ENCODE measurements at regions not wholly inside any gene's neighbourhood (a gene's known extent, or its start where the extent isn't known, plus 50 kb on each side); places are given as distances from the start of the nearest gene placed in this dataset.

DNA sequence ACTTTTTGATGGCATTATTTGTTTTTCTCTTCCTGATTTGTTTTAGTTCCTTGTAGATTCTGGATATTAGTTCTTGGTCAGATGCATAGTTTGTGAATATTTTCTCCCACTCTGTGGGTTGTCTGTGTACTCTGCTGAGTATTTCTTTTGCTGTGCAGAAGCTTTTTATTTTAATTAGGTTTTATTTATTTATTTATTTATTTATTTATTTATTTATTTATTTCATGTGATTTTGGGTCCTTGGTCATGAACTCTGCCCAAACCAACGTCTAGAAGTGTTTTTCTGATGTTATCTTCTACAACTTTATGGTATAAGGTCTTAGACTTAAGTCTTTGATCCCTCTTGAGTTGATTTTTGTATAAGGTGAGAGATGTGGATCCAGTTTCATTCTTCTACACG lies 292.2 kb downstream of the CDH7 start:
- no peak for DNase-seq
- no peak for FAIRE-seq
- intact Hi-C loops (cut with DNase I): no loop called here

DNA sequence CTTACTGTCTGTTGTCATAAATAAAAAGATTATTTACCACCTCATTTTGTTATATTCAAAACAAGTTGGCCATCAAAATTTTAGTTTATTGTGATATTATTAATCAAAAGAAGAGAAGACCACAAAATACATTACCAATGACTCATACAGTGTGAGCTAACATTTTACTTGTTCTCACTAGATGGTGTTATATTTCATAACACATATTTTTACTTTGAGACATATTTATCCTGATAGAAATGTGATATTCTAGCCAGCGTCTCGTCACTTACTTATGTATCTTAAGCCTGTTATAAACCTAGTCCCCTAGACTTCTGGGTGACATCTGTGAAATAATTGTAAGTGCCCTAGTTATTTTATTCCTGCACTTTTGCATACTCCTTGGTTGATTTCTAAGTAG lies 263.2 kb downstream of the CDH7 start:
- H3K27me3 ChIP-seq (ENCODE audit: control insufficient read depth, insufficient read depth, low read length): no peaks in the 10 kb centered on the region
- H3K9ac ChIP-seq (ENCODE audit: low read length in 3 of 3): no peak overlapping the region
- DNase-seq (no peak), FAIRE-seq (no peak)
- H3K9me3 ChIP-seq (ENCODE audit: control insufficient read depth in 2 of 3, insufficient read depth in 1 of 3, low read length in 3 of 3): no peaks in the 10 kb centered on the region
- TF ChIP-seq, protein P1, sequence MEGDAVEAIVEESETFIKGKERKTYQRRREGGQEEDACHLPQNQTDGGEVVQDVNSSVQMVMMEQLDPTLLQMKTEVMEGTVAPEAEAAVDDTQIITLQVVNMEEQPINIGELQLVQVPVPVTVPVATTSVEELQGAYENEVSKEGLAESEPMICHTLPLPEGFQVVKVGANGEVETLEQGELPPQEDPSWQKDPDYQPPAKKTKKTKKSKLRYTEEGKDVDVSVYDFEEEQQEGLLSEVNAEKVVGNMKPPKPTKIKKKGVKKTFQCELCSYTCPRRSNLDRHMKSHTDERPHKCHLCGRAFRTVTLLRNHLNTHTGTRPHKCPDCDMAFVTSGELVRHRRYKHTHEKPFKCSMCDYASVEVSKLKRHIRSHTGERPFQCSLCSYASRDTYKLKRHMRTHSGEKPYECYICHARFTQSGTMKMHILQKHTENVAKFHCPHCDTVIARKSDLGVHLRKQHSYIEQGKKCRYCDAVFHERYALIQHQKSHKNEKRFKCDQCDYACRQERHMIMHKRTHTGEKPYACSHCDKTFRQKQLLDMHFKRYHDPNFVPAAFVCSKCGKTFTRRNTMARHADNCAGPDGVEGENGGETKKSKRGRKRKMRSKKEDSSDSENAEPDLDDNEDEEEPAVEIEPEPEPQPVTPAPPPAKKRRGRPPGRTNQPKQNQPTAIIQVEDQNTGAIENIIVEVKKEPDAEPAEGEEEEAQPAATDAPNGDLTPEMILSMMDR (IDR thresholded peaks at IDR 0.05; ENCODE audit: borderline replicate concordance, extremely low read depth, insufficient read depth): no peak
- H3K27ac ChIP-seq (ENCODE audit: low read depth in 2 of 2, low read length in 2 of 2): no peak overlapping the region
- H3K4me1 ChIP-seq (ENCODE audit: control insufficient read depth in 2 of 3, insufficient read depth in 2 of 3, low read depth in 1 of 3, low read length in 3 of 3): no peaks in the 10 kb centered on the region
- intact Hi-C loops (cut with DNase I): no loop called here
- no peak overlapping the region for H3K4me3 ChIP-seq (ENCODE audit: low read length in 3 of 3)
- no peaks in the 10 kb centered on the region for H3K36me3 ChIP-seq (ENCODE audit: control insufficient read depth in 2 of 3, insufficient read depth in 3 of 3, low read length in 3 of 3)

More for the DNA sequence above, 292.2 kb downstream of the CDH7 start:
- Histone ChIP-seq H3K27ac (ENCODE audit: low read depth in 2 of 2, low read length in 2 of 2) (no peak overlapping the region), H3K36me3 (ENCODE audit: control insufficient read depth in 2 of 3, insufficient read depth in 3 of 3, low read length in 3 of 3) (no peaks in the 10 kb centered on the region), H3K4me3 (ENCODE audit: low read length in 3 of 3) (no peak overlapping the region), H3K9me3 (ENCODE audit: control insufficient read depth in 2 of 3, insufficient read depth in 1 of 3, low read length in 3 of 3) (no peaks in the 10 kb centered on the region), H3K9ac (ENCODE audit: low read length in 3 of 3) (no peak overlapping the region), H3K4me1 (ENCODE audit: control insufficient read depth in 2 of 3, insufficient read depth in 2 of 3, low read depth in 1 of 3, low read length in 3 of 3) (no peaks in the 10 kb centered on the region), H3K27me3 (ENCODE audit: control insufficient read depth, insufficient read depth, low read length) (no peaks in the 10 kb centered on the region)
- TF ChIP-seq, protein P1 (IDR thresholded peaks at IDR 0.05; ENCODE audit: borderline replicate concordance, extremely low read depth, insufficient read depth): no peak

DNA sequence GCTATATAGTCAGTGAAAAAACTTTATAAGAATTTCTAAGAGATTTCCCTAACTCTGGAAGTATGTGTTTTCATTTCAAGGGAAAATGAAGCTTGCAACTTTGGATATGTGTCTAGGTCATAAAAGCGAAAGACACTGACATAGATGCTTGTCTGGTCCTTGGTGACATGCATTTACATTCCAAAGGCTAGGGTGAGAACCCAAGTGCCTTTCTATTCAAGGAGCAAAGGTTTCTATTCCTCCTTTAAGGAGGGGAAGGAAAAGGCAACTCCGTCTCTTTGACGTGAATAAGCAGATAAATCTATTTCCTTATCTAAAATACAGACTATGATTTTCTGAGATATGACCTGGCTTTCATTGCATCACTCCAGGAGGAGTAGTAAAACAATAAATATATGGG lies 261.1 kb downstream of the CDH7 start:
- DNase-seq (no peak), FAIRE-seq (no peak)
- intact Hi-C loops (cut with DNase I): no loop called here
- Histone ChIP-seq H3K27ac (ENCODE audit: low read depth in 2 of 2, low read length in 2 of 2) (no peak overlapping the region), H3K9me3 (ENCODE audit: control insufficient read depth in 2 of 3, insufficient read depth in 1 of 3, low read length in 3 of 3) (no peaks in the 10 kb centered on the region), H3K4me1 (ENCODE audit: control insufficient read depth in 2 of 3, insufficient read depth in 2 of 3, low read depth in 1 of 3, low read length in 3 of 3) (no peaks in the 10 kb centered on the region), H3K9ac (ENCODE audit: low read length in 3 of 3) (no peak overlapping the region), H3K4me3 (ENCODE audit: low read length in 3 of 3) (no peak overlapping the region), H3K27me3 (ENCODE audit: control insufficient read depth, insufficient read depth, low read length) (no peaks in the 10 kb centered on the region), H3K36me3 (ENCODE audit: control insufficient read depth in 2 of 3, insufficient read depth in 3 of 3, low read length in 3 of 3) (no peaks in the 10 kb centered on the region)
- TF ChIP-seq, protein P1 (IDR thresholded peaks at IDR 0.05; ENCODE audit: borderline replicate concordance, extremely low read depth, insufficient read depth): no peak
